Left kidney (tissue), 1 donor: ENCODE measurements at regions not wholly inside any gene's neighbourhood (a gene's known extent, or its start where the extent isn't known, plus 50 kb on each side); places are given as distances from the start of the nearest gene placed in this dataset.

ENCODE experiments used
- DNase-seq: peaks from one replicate; pipeline ENCODE4 v3.0.0-alpha.2; 2013

DNA sequence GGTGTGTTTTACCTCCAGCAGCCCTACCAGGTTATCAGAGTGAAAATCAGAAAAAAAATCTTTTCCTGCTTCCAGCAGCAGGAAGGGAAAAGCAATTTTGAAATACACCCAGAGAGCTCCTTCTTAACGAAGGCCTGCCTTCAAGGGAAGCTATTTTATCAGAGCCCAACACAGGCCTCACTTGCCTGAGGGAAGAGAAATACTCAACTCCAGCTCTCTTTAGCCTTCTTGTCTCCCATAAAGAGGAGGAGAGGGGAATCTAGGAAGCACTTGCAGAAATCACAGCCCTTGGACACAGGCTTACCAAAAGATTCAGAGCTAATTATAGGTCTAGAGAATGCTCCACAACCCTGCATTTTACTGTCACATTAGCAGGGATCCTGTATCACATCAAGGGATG is 896.1 kb upstream of the CNTNAP5 start:
- DNase-seq: no peak

DNA sequence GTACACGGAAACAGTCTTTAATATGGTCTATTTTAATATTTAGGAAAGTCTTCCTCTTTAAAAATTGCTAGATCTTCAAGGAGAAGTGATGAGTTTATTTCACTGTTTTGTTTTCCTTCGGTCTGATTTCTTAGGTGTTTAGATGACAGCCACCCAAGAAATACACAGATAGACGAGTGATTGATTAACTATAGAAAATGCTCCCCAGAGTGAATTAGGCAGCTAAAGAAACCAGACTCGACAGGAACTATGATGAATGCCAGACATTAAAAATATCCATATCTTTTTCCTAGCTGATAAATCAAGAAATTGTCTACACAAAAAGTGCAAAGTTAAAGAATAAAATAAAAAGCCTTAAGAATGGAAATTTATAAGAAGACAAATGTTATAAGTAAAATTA is 888.7 kb upstream of the CNTNAP5 start:
- no peak for DNase-seq

DNA sequence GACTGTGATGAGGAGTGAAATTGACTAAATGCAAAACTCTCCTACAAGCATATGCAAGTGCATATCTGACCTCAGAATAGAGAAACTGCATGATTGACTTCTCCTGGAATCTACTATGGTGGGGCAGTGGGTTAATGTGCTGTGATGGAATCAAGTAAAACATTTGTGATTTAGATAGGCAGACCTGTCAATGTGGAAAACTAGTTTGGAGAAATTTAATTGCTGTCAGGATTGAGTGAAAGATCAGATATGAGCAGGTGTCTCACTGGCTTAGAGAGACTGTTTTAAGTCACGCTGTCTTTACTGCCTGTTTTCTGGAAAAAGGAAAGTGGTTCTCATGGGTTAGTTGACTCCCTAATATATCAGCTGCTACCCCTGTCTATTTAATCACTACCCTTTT is 881.0 kb upstream of the CNTNAP5 start:
- DNase-seq: no peak

DNA sequence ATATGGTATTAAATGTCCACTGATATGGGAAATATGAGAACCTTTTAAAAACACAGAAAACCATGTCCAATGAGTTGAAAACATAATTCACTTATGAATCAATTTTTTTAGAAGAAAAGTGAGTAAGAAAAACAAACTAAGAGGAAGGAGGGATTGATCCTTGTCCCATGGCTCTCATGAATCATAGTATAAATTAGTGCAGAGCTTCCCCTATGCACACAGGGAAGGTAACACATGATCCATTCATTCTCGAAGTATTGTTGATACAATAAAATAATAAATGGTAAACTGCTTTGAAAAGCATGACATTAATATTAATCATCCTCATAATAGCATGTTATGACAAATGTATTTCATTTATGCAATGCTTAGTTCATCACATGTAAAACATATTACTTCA is 872.0 kb upstream of the CNTNAP5 start:
- no peak for DNase-seq

DNA sequence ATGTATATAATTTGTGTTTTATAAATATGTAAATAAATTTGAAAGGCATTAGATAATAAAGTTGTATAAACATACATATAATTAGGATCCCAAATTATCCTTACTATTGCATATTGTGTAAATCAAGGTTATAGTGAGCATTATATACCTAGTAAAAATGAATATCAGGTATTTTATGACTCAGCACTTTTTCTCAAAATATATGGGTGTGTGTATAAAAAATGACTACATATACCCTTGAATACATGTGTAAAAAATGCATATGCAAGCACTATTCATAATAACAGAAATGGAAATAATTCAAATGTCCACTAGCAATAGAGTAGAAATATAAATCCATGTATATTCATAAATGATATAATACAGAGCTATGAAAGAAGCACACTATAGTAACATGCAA is 870.9 kb upstream of the CNTNAP5 start:
- no peak for DNase-seq

DNA sequence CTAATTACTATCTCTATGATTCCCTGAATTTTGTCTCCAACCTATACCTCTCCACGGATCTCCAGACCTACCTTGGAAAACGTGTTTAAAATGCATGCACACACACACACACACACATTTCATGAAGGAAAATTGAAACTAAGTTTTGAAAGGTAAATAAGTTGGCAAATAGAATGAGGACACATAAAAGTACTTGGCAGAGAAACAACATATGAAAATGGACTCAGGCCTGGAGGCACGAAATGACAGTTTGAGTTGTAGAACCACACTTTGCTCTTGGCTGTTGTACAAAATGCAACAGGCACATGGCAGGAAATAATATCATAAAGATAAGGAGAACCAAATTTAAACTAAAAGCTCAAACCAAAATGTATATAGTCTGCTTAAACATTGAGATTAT is 868.1 kb upstream of the CNTNAP5 start:
- DNase-seq: no peak

DNA sequence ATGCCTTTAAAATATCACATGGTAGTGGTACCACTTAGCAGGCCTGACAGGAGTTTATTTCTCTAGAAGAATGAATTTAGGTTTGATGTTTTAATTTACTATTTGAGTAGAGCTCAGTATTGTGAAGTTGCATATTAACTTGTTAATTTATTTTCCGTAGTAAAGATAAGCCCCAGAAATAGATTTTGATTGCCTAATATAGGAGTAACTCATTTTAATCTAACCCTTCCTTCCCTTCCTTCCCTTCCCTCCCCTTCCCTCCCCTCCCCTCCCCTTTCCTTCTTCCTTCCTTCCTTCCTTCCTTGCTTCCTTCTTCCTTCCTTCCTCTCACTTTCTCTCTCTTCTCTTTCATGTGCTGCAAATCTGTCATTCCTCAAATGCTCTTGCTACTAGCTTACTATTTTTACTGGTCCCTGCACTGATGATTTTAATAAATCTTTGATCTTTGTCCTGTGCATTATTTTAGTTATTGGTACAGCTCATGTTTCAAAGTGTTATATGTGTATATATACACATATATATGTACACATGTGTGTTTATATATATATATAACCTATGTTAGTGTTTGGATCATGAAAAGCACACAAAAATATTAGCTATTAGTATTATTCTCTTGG is 862.6 kb upstream of the CNTNAP5 start:
- no peak for DNase-seq

DNA sequence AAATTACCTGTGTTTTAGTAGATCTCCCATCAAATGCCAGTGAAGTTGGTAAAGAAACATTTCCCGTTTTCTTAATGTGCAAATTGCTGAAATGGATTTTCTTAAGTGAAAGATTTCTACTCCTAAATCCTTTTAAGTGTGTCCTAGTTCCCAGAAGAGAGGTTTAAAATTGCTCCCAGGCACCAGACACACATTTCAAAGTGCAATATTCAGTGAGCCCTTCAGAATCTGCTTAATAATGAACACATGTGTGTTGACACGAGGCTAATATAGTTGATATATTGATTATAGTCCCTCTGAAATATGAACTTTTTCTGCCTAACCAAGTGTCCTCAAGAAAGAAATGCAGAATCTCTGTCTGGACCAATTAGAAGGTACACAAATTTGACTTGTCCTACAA is 861.7 kb upstream of the CNTNAP5 start:
- no peak for DNase-seq

DNA sequence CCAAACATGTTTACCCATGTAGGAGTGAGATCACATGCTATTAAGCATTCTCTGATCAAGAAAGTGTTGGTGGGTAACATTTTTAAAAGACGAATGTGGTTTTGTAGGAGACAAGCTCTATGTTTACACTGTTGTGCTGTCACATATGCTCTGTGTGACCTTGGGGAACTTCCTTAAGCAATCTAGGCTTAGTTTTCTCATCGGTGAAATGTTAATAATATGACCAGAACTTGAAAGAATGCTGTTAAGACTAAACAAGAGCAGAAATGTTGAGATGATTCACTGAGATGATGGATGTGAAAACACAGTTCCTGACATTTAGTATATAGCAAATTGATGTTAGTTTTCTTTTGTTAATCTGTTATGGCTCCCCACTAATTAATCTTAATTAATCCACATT is 860.9 kb upstream of the CNTNAP5 start:
- no peak for DNase-seq

DNA sequence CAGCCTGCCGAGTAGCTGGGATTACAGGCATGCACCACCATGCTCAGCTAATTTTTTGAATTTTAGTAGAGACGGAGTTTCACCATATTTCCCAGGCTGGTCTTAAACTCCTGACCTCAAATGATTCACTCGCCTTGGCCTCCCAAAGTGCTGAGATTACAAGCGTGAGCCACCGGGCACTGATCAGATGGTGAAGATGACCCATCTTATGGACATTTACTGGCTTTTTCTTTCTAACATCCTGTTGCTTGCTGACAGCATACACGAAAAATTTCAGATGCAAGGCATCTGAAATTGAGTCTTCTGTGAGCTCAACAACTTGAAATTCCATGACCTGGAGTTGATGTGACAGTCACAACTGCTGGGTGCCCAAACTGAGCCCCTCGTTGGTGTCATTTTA is 859.5 kb upstream of the CNTNAP5 start:
- DNase-seq: no peak

DNA sequence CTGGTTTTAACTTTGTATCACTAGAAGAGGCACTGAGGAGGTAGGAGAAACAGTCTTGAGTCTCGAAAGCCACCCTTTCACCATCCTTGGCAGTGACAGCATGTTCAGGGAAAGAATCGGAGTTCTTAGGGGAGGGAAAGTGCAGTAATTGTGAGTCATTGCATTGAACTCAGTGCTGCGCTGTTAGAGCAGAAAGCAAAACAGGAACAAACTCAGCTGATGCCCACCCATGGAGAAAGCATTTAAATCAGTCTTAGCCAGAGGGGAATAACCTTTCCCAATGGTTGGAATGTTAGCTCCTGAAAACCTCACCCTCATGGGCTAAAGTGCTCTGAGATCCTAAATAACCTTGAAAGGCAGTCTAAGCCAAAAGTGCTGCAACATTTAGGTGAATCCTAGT is 845.6 kb upstream of the CNTNAP5 start:
- DNase-seq: no peak

DNA sequence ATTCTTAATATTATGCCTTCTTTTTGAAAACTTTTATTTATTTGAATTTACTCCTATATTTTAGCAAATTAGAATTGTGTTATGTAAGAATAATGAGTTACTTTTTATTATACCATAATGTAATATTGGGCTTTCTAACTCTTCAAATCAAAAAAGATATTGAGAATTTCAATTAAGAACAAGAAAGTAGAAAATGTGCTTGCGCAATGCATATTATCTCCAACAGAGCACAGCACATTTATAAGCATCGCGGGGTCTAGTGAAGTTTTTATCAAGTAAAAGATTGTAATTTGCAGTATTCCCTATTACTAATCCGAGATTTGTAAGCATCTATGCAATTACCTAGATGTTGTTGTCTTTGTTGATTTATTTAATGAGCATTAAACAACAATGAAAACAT is 829.1 kb upstream of the CNTNAP5 start:
- DNase-seq: no peak

DNA sequence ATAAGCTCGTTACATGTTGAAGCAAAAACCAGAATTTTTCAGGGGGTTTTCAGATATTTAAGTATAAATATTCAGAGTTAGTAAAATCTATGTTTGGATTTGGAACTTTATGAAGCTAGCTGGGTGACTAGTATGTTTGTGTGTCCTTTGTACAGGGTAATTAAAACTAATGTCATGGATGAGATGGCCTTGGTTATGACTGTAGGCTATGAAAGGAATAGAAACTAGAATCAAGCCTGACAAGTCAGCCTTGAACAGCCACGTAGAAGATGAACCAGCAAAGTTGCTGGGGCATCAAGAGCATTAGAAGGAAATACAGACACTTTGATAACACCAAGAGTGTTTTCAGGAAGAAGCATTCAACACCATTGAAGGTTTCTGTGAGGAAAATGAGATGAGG is 825.1 kb upstream of the CNTNAP5 start:
- DNase-seq: no peak

DNA sequence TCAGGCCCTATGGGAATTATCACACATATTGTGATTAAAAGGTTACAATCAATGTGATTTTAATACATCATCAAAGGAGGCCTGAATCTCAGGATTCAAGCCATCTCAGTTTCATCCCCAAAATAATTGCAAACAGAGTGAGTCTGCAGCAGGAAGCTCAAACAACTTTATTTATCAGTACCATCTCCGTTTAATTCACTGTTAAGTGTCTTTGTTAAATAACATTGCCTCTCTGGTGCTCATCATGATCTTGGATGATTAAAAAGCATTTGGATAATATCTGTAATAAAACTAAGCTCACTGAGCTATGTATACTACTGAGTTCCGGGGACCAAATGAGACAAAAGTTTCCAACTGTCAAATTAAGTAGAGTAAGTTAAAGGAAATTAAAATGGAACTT is 817.8 kb upstream of the CNTNAP5 start:
- no peak for DNase-seq

DNA sequence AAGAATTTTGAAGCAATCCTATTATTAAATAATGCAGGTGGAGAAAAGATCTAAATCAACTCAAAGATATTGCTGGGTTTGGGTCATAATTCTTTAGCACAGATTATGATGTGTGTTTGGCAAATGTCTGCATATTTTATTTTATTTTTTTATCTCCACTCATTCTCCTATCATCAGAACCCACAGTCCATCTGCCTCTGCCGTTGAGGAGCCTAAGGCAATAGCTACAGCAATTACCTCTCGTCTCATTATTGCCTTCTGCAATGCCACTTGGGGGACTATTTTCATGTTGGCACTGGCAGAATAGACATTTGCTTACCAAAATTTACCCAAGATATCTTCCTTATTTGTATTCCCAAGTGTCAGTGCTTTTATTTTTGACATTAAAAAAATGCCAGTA is 815.9 kb upstream of the CNTNAP5 start:
- DNase-seq: no peak

DNA sequence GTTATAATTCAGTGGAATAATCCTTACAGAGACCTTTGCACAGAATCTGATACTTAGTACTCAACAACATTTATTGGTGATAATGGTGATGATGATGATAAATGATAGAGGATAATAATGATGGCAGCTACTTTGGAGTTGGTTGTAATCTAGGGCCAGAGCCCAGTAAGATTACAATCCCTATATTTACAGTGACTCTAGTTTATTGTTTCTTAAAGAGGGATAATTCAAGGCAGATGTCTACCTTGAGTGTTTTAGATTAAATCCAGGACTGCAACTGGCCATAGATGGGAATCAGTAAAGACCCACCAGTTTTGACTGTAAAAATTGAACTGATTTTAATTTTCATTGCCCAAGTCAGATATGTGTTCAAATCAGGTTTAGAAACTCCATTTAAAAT is 813.9 kb upstream of the CNTNAP5 start:
- no peak for DNase-seq

DNA sequence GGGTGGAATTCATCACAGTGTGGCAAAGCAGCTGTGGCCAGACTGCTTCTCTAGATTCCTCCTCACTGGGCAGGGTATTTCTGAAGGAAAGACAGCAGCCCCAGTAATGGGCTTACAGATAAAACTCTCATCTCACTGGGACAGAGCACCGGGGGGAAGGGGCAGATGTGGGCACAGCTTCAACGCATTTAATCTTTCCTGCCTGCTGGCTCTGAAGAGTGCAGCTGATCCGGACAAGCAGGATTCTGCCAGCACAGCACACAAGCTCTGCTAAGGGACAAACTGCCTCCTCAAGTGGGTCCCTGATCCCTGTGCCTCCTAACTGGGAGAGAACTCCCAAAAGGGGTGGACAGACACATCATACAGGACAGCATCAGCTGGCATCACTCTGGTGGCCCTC is 779.9 kb upstream of the CNTNAP5 start:
- DNase-seq: no peak

DNA sequence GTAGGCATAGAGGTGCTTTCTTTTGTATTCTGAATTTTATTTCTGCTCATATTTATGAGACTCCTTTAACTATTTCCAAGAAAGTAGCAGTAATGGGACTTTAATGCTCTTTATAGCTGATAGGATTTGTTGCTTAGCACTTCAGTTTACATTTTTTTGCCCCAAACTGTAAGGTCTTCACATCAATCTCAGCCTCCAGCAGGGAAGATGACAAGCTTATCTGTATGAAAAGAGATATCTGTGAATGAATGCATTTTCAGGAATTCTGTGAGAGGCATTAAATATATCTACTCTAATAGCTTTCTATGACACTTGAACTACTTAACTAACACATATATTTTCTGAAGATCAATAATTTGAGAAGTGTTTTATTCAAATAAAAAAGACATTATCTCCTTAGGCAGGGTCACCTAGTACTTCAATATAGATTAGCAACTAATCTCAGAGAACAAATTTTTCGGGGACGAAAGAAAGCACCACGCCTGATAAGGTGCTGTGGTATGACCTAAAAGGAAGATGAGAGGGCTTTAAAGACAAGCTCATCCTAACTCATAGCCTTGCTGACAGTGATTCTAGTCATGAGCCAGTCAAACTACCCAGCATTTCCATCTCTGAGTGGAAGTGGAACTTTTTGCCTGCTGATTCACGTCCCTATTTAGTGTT is 766.1 kb upstream of the CNTNAP5 start:
- no peak for DNase-seq

DNA sequence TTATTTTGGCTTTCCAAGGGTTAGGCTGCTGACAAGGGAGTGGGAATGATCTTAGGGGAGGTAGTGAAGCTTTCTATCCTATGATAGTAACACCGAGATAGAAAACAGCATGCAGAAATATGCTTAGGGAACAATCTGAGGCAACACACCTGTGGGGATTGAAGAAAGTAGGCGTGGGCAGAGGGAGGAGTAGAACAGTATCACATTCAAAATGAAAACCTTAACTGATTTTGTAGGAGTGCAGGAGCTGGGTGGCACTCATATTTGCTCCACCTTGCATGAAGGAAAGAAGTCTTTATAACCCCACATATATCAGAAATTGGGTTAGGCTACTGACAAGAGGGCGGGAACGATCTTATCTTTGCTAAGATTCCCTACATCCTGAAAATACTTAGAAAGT is 762.2 kb upstream of the CNTNAP5 start:
- DNase-seq: no peak

DNA sequence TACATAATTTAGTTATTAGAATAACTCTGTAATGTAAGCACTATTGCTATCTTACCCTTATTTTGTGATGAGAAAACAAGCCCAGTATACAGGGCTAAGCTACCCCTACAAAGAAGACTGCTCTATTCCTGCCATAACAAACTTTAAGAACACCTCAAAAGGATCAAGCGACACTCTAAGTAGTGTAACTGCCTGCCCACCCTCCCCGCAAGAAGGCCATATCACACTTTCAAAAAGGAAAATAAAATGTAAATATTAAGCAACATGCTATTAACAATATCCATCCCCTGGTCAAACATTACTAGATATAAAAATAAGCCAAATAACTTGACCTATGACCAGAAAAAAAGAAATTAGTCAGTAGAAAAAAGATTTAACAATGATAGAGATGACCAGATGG is 741.7 kb upstream of the CNTNAP5 start:
- no peak for DNase-seq

DNA sequence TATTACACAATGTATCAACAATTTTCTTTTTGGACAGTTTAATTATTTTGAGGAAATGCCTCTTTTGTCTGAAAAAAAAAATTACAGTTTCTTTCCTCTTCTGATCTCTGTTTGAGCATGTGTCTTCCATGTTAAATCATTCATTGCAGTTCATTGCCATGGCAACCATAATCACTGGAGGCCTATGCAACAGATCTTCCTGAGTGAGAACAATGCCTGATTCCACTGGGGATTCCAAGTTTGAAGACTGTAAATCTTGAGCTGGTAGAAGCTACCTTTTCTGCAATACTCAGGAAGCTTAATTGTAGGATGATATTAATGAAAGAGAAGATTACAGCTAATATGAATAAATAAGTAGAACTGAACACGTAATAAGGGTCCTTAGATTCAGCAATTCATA is 721.4 kb upstream of the CNTNAP5 start:
- no peak for DNase-seq
